ENCODE measurements at regions not wholly inside any gene's neighbourhood (a gene's known extent, or its start where the extent isn't known, plus 50 kb on each side); places are given as distances from the start of the nearest gene placed in this dataset.

DNA sequence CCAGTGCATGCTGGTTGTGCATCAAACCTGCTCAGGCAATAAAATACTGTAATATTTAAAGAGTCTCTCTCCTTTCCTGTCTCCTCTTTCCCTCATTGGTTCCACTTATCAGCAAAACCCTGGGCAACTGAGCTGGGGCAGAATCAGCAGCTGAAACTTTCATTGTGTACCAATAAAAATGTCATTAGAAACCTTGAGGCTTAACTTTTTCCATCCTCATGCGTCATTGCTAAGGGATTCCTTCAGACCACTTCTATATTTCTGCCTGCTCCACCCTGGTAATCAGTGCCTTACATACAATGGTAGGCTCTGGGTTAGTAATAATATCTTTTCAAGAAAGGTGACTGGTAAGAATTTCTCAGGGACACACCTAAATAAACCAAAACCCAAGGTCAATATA, 880.3 kb downstream of the RPA4 start:
- intact Hi-C loops (cut with micrococcal nuclease) = no loop called here

DNA sequence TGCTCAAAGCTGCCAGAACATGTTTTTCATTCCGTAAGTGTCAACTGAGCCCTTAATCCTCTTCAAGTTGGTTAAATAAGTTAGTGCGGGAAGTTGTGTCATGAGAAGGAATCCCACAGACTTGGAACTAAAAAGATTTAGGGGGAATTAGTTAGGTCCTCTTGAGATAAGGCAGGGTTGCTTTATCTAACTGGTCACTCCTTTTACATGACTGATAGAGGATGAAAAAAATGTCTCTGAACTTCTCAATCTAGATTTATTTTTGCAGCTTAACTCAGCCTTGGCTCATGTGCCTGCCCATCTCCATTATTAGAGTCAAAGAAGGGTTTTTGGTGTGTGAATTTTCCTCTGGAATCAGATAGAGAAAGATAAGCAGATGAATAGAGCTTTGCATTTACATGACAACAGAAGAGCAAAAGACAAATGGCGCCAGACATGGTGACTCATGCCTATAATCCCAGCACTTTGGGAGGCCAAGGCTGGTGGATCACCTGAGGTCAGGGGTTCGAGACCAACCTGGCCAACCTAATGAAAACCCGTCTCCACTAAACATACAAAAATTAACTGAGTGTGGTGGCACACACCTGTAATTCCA, 882.9 kb downstream of the RPA4 start:
- intact Hi-C loops (cut with micrococcal nuclease) = no loop called here

DNA sequence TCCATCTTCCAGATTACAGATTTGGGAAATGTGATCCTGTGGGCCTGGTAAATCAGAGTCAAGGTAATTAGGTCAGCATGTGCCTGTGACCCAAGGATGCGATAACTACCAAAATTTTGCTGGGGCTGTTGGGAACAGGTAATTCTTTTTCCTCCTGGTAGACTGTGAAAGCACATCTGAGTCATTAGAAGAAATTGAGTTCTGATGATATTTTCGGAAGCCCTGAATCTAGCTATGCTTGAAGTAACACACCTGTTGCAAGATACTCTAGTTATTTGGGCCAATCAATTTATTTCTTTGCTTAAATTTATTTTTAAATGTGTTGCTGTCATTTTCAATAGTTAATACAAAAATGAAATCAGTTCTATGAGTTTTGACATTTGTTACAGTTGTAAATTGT, 903.6 kb downstream of the RPA4 start:
- intact Hi-C loops (cut with micrococcal nuclease) = no loop called here

DNA sequence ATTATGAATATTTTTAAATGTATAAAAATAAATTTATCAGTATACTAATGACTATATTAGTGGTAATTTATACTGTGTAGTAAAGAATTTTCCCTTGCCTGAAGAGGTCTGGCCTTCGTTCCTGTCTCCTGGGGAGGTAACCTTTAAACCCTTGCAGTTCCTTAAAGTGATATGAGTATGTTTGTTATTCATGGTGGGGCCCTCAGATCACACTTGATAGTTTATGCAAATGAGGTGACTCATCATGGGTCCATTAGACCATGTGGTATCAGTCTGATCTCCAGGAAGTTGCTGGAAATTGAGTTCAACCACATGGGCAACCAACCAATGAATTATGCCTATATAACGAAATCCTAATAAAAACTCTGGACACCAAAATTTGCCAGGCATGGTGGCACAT, 904.1 kb downstream of the RPA4 start:
- intact Hi-C loops (cut with micrococcal nuclease) = no loop called here

DNA sequence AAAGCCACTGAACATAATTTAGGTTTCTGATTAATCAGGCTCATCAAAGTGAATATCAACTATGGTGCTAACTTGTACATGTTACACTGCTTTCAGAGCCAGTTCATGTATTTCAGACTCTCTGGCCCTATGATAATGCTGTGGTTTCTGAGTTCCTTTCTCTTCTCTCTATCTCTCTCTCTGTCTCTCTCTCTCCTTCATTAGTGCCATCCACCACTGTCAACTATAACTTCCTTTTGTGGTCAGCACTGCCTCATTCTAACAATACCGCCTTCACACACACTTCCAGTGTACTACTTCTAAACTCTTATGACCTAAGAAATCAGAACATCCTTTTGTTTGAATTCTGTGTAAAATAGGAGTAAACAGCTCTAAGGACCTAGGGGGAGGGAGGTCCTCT, 907.1 kb downstream of the RPA4 start:
- intact Hi-C loops (cut with micrococcal nuclease) = no loop called here

DNA sequence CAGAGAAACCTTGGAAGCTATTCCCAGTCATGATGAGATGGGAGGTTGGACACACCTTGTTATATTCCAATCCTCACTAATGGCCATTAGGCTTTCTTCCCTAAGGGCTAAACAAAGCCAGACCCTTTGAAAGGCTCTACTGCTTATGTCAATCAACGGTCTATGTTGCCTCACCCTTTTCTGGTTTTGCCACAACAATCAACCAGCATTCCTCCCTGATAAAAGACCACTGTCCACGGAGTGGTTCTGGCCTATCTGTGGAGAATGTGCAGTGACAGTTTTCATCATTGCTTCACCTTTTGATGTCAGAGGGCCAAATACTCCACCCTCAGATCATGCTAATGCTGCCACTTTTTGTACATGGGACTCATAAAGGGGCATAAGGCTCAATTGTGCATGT, 913.4 kb downstream of the RPA4 start:
- intact Hi-C loops (cut with micrococcal nuclease) = no loop called here

DNA sequence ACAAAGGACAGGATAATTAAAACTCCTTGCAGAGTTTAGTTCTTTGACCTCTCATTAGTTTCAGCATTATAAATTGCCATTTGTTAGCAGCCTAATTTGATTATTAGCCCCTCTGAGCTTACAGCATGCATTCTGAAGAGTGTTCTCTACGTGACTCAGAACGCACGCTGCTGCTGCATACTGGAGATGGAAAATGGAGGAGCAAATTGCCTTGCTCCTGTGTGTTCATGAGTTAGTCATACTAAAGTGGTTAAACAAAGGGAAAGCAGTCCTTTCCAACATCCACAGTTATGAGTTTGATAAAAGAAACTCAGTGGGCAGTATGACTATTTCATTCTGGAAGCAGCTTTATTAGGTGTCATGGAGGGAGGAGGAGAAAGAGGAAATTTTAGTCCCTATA, 922.5 kb downstream of the RPA4 start:
- intact Hi-C loops (cut with micrococcal nuclease) = no loop called here

DNA sequence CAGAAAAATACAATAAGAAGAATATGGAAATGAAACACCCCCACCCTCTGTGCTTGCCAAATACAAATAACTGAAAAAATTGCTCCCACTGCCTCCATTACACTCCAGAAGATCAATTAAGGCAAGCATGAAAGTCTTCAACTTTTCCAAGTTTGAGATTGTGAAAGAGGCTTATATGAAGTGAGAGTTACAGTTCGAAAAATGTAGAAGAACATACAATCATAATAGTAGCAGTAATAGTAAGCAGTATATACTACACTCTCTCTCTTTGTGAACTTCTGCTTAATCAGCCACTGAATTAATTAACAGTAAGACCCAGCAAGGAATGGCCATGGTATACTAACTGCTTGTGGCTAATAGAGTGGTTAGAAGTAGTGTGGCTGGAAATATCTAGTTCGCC, 923.2 kb downstream of the RPA4 start:
- intact Hi-C loops (cut with micrococcal nuclease) = no loop called here

DNA sequence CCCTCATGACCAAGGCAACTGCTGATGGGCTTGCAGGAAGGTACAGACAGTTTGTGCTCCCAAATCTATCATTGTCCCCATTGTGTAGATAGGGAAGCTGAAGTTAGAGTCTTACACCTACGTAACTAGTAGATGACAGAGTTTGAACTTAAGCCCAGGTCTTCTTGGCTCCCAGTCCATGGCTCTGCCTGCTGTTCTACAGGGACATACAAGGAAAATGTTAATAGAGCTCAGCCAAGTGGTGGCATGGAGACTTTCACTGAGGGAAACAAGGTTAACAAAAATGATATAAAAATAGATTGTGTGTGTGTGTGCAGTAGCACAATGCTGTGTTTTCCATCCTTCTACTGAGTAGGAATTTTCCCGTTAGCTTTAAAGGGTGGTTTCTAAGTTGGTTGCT, 936.5 kb downstream of the RPA4 start:
- intact Hi-C loops (cut with micrococcal nuclease) = no loop called here

DNA sequence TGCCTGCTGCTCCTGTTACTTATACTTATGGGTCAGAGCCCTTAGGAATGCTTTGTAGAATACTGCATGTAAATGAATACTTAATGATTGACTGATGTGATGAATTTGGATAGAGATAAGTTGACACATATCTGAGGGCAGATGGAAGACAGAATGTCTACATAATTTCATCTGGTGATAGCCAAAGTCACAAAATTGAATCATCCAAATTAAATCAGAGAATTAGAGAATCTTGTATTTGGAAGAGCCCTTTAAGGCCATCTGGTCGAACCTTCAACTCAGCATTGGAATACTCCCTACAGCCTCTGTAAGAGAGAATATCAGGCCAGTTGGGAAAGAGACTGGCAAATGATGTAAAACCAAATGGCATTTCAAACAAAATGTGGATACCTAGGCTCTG, 944.8 kb downstream of the RPA4 start:
- intact Hi-C loops (cut with micrococcal nuclease) = no loop called here

DNA sequence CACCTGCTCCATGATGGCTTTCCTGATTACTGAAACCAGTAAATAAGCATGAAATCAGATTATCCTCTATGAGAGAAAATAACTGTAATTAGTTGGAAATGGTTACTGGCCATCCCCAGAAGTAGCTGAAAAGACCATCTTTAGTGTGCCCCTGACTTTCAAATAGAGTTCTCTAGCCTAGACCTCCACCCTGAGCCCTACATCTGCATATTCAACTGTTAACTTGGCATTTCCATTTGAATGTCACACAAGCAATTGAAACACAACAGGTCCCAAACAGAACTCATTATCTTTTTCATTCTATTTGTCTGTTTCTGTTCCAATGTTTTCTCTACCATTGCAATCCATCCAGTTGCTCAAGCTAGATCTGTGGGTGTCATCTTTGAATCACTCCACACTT, 952.3 kb downstream of the RPA4 start:
- intact Hi-C loops (cut with micrococcal nuclease) = no loop called here

DNA sequence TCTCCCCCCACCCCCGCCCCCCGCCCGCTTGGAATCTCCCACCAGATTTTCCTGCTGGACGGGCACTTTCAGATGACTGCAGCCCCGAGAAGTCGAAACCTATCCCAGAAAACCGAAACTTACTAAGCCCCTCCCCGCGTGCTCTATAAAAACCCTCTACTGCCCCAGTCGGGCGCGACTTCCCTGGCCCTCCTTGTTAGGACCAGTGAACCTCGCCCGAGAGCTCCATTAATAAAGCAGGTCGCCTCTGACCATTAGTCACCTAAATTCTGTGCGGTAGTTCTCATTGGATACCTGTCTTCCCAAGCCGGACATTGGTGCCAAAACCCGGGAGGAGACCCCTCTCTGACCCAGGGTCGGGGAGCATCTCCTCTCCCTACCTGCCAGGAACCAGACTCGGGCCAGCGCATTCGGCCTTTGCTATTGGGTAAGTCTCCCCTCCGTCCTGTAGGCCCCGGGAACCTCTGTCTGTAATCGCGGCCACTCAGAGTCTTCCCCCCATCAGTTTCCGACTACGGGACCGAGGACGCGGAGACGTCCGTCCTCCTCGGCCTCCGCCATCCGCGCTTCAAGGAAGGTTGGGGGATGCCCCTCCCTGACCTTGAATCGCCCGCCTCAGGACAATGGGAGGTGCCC, 958.0 kb downstream of the RPA4 start:
- intact Hi-C loops (cut with micrococcal nuclease) = no loop called here

DNA sequence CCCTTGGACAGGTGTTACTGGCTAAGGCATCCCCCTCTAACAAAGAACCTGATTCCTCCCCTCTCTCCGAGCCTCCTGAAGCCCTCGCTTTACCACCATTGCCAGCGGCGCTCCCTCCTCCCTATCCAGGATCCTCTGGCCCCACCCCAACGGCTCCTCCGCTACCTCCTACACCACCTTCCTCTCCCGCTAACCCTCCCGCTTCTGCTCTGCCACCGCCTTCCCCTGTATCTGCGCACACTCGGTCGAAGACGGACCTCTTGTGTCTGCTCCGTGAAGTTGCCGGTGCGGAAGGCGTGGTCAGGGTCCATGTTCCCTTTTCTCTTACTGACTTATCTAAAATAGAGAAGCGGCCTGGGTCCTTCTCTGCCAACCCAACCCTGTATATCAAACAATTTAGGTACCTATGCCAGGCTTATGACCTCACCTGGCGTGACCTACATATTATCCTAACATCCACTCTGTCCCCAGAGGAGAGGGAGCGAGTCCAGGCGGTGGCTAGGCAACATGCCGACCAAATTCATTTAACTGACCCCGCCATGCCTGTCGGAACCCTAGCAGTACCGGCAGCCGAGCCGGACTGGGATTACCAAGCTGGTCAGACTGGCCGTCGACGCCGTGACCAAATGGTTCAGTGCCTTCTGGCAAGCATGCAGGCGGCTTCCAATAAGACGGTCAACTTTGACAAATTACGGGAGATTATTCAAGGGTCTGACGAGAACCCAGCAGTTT, 958.9 kb downstream of the RPA4 start:
- intact Hi-C loops (cut with micrococcal nuclease) = no loop called here

DNA sequence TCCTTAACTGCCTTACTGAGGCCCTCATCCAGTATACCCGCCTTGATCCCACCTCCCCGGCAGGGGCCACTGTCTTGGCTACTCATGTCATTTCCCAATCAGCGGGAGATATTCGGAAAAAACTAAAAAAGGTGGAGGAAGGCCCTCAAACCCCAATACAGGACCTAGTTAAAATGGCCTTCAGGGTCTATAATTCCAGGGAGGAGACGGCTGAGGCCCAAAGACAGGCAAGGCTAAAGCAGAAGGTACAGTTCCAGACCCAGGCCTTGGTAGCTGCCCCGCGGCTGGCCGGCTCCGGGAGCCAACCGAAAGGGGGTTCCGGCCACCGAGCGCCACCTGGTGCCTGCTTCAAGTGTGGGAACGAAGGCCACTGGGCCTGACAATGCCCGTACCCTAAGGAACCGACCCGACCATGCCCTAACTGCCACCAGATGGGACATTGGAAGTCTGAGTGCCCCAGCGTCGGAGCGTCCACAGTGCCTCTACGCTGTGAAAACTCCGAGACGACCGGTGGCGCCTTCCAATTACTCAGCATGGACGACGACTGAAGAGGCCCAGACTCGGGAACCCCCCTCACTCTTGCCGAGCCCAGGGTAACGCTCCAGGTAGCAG, 959.6 kb downstream of the RPA4 start:
- intact Hi-C loops (cut with micrococcal nuclease) = no loop called here

DNA sequence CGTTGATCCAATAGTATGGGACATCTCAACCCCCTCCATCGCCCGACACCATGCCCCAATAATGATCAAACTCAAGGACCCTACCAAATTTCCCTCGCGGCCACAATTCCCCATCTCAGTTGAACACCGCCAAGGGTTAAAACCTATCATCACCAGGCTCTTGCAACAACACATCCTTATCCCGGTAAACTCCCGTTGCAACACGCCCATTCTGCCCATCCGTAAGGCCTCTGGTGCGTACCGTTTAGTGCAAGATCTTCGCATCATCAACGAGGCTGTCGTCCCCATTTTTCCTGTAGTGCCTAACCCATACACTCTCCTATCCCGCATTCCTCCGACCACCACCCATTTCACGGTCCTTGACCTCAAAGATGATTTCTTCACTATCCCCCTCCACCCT, 960.5 kb downstream of the RPA4 start:
- intact Hi-C loops (cut with micrococcal nuclease) = no loop called here

DNA sequence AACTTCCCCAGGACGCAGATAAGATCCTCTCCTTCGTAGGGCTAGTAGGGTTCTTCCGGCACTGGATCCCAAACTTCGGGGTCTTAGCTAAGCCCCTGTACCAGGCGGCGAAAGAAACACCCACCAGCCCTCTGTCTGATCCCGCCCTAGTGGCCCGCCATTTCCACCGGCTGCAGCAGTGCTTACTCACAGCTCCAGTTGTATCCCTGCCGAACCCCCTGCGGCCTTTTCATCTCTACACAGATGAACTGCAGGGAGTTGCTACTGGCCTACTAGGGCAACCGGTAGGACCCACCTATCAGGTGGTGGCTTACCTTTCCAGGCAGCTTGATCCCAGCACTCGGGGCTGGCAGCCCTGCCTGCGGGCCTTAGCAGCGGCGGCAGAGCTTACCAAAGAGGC, 961.2 kb downstream of the RPA4 start:
- intact Hi-C loops (cut with micrococcal nuclease) = no loop called here

DNA sequence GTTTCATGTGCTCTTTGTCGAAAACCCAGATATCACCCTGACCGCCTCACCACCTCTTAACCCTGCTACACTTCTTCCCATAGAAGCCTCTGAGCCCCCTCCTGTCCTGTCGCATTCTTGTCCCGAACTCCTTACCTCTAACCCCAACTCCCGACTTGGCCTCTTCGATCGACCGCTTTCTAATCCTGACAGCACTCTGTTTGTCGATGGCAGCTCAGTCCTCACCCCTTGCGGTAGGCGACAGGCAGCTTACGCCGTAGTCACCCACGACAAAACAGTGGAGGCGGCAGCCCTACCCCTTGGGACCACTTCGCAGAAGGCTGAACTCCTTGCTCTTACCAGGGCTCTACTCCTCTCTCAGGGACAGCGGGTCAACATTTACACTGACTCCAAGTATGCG, 961.7 kb downstream of the RPA4 start:
- intact Hi-C loops (cut with micrococcal nuclease) = no loop called here

DNA sequence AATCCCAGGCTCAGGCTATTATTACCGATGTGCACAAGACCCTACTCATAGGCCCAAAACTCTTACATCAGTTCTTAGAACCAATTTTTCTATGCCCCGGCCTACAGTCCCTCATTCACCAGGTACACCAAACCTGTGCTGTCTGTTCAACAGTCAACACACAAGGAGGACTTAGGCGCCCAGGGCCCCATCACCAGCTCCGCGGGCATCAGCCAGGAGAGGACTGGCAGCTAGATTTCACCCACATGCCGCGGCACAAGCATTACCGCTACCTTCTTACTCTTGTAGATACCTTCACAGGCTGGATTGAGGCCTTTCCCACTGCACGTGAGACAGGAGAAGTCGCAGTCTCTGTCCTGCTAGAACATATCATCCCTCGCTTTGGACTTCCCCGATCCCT, 962.5 kb downstream of the RPA4 start:
- intact Hi-C loops (cut with micrococcal nuclease) = no loop called here

DNA sequence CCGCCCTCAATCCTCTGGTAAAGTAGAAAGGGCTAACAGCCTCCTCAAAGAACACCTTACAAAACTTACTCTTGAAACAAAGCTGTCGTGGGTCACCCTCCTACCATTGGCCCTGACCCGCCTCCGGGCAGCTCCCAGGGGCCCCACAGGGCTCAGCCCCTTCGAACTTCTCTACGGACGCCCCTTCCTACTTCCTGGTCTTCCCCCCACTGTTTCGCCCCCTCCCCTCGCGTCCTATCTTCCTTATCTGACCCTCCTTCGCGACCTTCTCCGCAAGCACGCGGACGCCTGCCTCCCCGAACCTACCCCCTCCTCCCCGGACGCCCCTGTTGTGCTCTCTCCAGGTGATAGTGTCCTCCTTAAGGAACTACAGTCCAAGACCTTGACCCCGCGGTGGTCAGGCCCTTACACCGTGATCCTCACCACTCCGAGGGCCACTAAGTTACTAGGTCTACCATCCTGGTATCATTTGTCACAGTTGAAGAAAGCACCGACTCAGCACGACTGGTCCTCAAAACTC, 963.1 kb downstream of the RPA4 start:
- intact Hi-C loops (cut with micrococcal nuclease) = no loop called here

DNA sequence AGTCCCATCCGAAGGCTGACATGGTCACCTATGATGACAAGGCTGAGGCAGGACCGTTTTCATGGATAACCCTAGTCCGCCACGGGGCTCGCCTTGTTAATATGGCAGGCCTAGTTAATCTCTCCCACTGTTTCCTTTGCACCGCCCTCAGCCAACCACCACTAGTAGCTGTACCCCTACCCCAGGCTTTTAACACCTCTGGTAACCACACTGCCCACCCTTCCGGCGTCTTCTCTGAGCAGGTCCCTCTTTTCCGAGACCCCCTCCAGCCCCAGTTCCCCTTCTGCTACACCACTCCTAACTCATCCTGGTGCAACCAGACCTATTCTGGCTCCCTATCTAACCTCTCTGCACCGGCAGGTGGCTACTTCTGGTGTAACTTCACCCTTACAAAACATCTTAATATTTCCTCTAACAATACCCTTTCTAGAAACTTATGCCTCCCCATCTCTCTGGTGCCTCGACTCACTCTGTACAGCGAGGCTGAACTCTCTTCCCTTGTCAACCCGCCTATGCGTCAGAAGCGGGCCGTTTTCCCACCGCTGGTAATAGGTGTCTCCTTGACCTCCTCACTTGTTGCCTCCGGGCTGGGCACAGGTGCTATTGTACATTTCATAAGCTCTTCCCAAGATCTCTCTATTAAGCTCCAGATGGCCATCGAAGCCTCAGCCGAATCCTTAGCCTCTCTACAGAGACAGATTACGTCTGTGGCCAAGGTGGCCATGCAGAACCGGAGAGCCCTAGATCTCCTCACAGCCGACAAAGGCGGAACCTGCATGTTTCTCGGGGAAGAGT, 964.4 kb downstream of the RPA4 start:
- intact Hi-C loops (cut with micrococcal nuclease) = no loop called here

DNA sequence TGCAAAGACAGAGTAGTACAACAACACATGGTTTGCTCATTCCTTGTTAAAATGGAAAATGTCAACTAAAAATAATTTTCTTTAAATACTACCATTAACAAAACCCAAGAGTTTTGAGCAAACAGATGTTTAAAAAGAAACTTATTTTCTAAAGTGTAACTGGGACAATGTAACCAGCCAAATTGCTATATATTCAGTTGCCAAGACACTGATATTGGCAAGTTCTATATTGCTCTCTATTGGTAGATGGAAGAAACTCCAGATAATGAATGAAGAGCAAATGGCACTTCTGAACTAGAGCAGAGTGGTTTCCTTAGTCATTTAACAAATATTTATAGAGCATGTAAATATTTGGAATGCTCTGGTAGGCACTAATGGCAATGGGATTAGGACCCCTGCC, 966.2 kb downstream of the RPA4 start:
- intact Hi-C loops (cut with micrococcal nuclease) = no loop called here

DNA sequence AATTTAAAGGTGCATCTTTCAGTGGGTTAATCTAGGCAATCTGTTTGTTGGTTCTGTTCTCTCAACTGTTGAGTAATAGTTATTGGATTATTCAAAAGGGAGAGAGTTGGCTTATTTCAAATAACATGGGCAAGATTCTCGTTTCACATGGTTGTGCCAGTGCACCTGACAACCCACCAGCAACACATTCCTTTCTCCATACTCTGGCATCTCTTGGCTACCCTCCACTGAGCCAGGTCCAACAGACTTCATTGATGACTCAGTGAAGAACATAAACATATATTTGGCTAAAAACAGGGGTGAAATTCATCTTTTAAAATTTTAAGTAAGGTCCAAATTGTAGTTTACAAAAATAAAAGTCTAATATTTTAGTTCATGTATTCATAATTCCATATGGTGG, 967.2 kb downstream of the RPA4 start:
- intact Hi-C loops (cut with micrococcal nuclease) = no loop called here

Data from T-helper 1 cell treated with Interleukin-12 subunit alpha and Interleukin-12 subunit beta and Interleukin-4 antibody, amounts not matched to agents 30 ng/mL and 1 ng/mL, for 36 hours (primary cell).